OCI-LY7 (cell line): ENCODE measurements at regions not wholly inside any gene's neighbourhood (a gene's known extent, or its start where the extent isn't known, plus 50 kb on each side); places are given as distances from the start of the nearest gene placed in this dataset.

Experiments
- CTCF ChIP-seq: fragments of 200-600 bp; sonication (generic); conservative IDR thresholded peaks from 2 replicates; pipeline ENCODE4 v1.5.1; 2014; ENCODE audit warnings: mild to moderate bottlenecking, antibody characterized with exemption, low read length, moderate library complexity, mixed read lengths
- EZH2phosphoT487 ChIP-seq: fragments of 200-600 bp; sonication (generic); IDR thresholded peaks from 2 replicates; pipeline ENCODE4 v1.6.1; 2018; ENCODE audit warnings: low read depth, borderline replicate concordance, mild to moderate bottlenecking, mixed run types, antibody characterized with exemption, low read length, moderate library complexity, mixed read lengths

GRCh38 chr14:96705422-96706092, 91.6 kb upstream of the VRK1 start:
- no peak for TF ChIP-seq CTCF
- no peak for TF ChIP-seq EZH2phosphoT487
